Astrocyte (in vitro differentiated cells and primary cell): ENCODE measurements at regions not wholly inside any gene's neighbourhood (a gene's known extent, or its start where the extent isn't known, plus 50 kb on each side); places are given as distances from the start of the nearest gene placed in this dataset.

Experiments used
- DNase-seq: peaks from one replicate; pipeline ENCODE4 v3.0.0-alpha.2; 2010; ENCODE audit warnings: low read depth
- FAIRE-seq: peaks from 2 replicates; lab custom pipeline; 2011; peaks lifted over from hg19 to GRCh38; lab: Jason Lieb, UNC
- H2AFZ ChIP-seq: 2 replicates; pipeline ENCODE4 v1.6.0; 2012; ENCODE audit warnings: low read depth, low read length, inconsistent platforms
- H3K27ac ChIP-seq: 2 replicates; pipeline ENCODE4 v1.5.1; 2011; ENCODE audit warnings: low read depth, low read length, inconsistent platforms
- H3K27me3 ChIP-seq: 2 replicates; pipeline ENCODE4 v1.6.0; 2011; ENCODE audit warnings: low read length, inconsistent platforms; ENCODE audit not compliant: insufficient read depth
- H3K36me3 ChIP-seq: 2 replicates; pipeline ENCODE4 v1.5.1; 2011; ENCODE audit warnings: low read length, inconsistent platforms; ENCODE audit not compliant: insufficient read depth
- H3K4me1 ChIP-seq: 2 replicates; pipeline ENCODE4 v1.5.1; 2011; ENCODE audit warnings: low read length, inconsistent platforms; ENCODE audit not compliant: insufficient read depth
- H3K4me2 ChIP-seq: 2 replicates; pipeline ENCODE4 v1.6.0; 2012; ENCODE audit warnings: low read length, inconsistent platforms
- H3K4me3 ChIP-seq: 2 replicates; pipeline ENCODE4 v1.5.1; 2011; ENCODE audit warnings: low read depth, mild to moderate bottlenecking, low read length, inconsistent platforms; ENCODE audit not compliant: insufficient read depth
- H3K79me2 ChIP-seq: 2 replicates; pipeline ENCODE4 v1.6.0; 2012; ENCODE audit warnings: mild to moderate bottlenecking, low read length, inconsistent platforms; ENCODE audit not compliant: insufficient read depth
- H3K9ac ChIP-seq: 2 replicates; pipeline ENCODE4 v1.6.0; 2012; ENCODE audit warnings: mild to moderate bottlenecking, low read length, inconsistent platforms
- H3K9me3 ChIP-seq: 2 replicates; pipeline ENCODE4 v1.5.1; 2012; ENCODE audit warnings: low read depth, mild to moderate bottlenecking, low read length, inconsistent platforms; ENCODE audit not compliant: insufficient read depth
- H4K20me1 ChIP-seq: 2 replicates; pipeline ENCODE4 v1.6.0; 2012; ENCODE audit warnings: low read length, inconsistent platforms; ENCODE audit not compliant: insufficient read depth
- H3K27ac Mint-ChIP-seq: one replicate; pipeline ENCODE4 v1.8.0; 2021; ENCODE audit warnings: mild to moderate bottlenecking, mixed read lengths; ENCODE audit not compliant: unreplicated experiment
- H3K27me3 Mint-ChIP-seq: one replicate; pipeline ENCODE4 v1.8.0; 2021; ENCODE audit warnings: low read depth, mixed read lengths; ENCODE audit not compliant: unreplicated experiment
- H3K36me3 Mint-ChIP-seq: one replicate; pipeline ENCODE4 v1.8.0; 2021; ENCODE audit warnings: low read depth, mixed read lengths; ENCODE audit not compliant: unreplicated experiment
- H3K4me1 Mint-ChIP-seq: one replicate; pipeline ENCODE4 v1.8.0; 2021; ENCODE audit warnings: low read depth, mixed read lengths; ENCODE audit not compliant: unreplicated experiment
- H3K4me3 Mint-ChIP-seq: one replicate; pipeline ENCODE4 v1.8.0; 2021; ENCODE audit warnings: mild to moderate bottlenecking, moderate library complexity, mixed read lengths; ENCODE audit not compliant: unreplicated experiment
- H3K9me3 Mint-ChIP-seq: one replicate; pipeline ENCODE4 v1.8.0; 2021; ENCODE audit warnings: mild to moderate bottlenecking, mixed read lengths; ENCODE audit not compliant: unreplicated experiment
- CTCF ChIP-seq: IDR thresholded peaks from 2 replicates; pipeline ENCODE4 v1.5.1; 2011; ENCODE audit warnings: low read depth, mild to moderate bottlenecking, inconsistent platforms, low read length, moderate library complexity; ENCODE audit not compliant: insufficient read depth
- EZH2 ChIP-seq: IDR thresholded peaks from 2 replicates; pipeline ENCODE4 v1.6.1; 2012; ENCODE audit warnings: mild to moderate bottlenecking, low read length, inconsistent platforms; ENCODE audit not compliant: insufficient read depth

GRCh38 chr3:30124435-30125370, 481.7 kb upstream of the TGFBR2 start:
- no peaks in the 10 kb centered on the region for H3K36me3 ChIP-seq
- no peaks in the 10 kb centered on the region for H3K79me2 ChIP-seq
- H3K27me3 Mint-ChIP-seq: no peaks in the 10 kb centered on the region
- H4K20me1 ChIP-seq: no peaks in the 10 kb centered on the region
- H2AFZ ChIP-seq: no peak overlapping the region
- H3K4me2 ChIP-seq: no peak overlapping the region
- H3K36me3 Mint-ChIP-seq: no peaks in the 10 kb centered on the region
- H3K4me3 Mint-ChIP-seq: no peak overlapping the region
- H3K9me3 Mint-ChIP-seq: peaks cover 7% of the 10 kb centered on the region
- FAIRE-seq: peak; percentile 20
- H3K4me3 ChIP-seq: no peak overlapping the region
- H3K27ac Mint-ChIP-seq: no peak overlapping the region
- H3K27me3 ChIP-seq: no peaks in the 10 kb centered on the region
- no peaks in the 10 kb centered on the region for H3K9me3 ChIP-seq
- H3K4me1 ChIP-seq: no peaks in the 10 kb centered on the region
- peaks cover 11% of the 10 kb centered on the region for H3K4me1 Mint-ChIP-seq
- DNase-seq: peak; percentile 79
- no peak overlapping the region for H3K27ac ChIP-seq
- TF ChIP-seq EZH2: no peak
- TF ChIP-seq CTCF: no peak
- no peak overlapping the region for H3K9ac ChIP-seq

GRCh38 chr3:30129765-30130164, 476.6 kb upstream of the TGFBR2 start:
- Histone ChIP-seq H2AFZ (no peak overlapping the region), H3K79me2 (no peaks in the 10 kb centered on the region), H4K20me1 (no peaks in the 10 kb centered on the region), H3K4me3 (no peak overlapping the region), H3K27me3 (no peaks in the 10 kb centered on the region), H3K9ac (no peak overlapping the region), H3K4me1 (peaks cover 4% of the 10 kb centered on the region), H3K36me3 (no peaks in the 10 kb centered on the region), H3K9me3 (no peaks in the 10 kb centered on the region), H3K4me2 (no peak overlapping the region), H3K27ac (no peak overlapping the region)
- no peak for TF ChIP-seq EZH2
- no peak for TF ChIP-seq CTCF
- H3K27me3 Mint-ChIP-seq: no peaks in the 10 kb centered on the region
- peaks cover 2% of the 10 kb centered on the region for H3K9me3 Mint-ChIP-seq
- no peaks in the 10 kb centered on the region for H3K36me3 Mint-ChIP-seq
- no peak for DNase-seq
- FAIRE-seq: peak; percentile 56
- no peak overlapping the region for H3K27ac Mint-ChIP-seq
- H3K4me1 Mint-ChIP-seq: peaks cover 5% of the 10 kb centered on the region
- H3K4me3 Mint-ChIP-seq: no peak overlapping the region

- H2AFZ ChIP-seq: no peak overlapping the region
- no peak overlapping the region for H3K9ac ChIP-seq
- peaks cover 4% of the 10 kb centered on the region for H3K4me1 ChIP-seq
- H3K4me3 ChIP-seq: no peak overlapping the region
- no peaks in the 10 kb centered on the region for H3K79me2 ChIP-seq
- Mint-ChIP-seq H3K27ac (no peak overlapping the region), H3K4me1 (no peaks in the 10 kb centered on the region), H3K36me3 (no peaks in the 10 kb centered on the region), H3K27me3 (no peaks in the 10 kb centered on the region), H3K9me3 (peaks cover 2% of the 10 kb centered on the region), H3K4me3 (no peak overlapping the region)
- no peaks in the 10 kb centered on the region for H4K20me1 ChIP-seq
- no peaks in the 10 kb centered on the region for H3K27me3 ChIP-seq
- no peak overlapping the region for H3K4me2 ChIP-seq
- TF ChIP-seq CTCF: no peak
- TF ChIP-seq EZH2: no peak
- peak; percentile 65 for DNase-seq
- H3K9me3 ChIP-seq: no peaks in the 10 kb centered on the region
- H3K36me3 ChIP-seq: no peaks in the 10 kb centered on the region
- no peak for FAIRE-seq
- no peak overlapping the region for H3K27ac ChIP-seq
Observed at GRCh38 chr3:30130391-30130790, 476.0 kb upstream of the TGFBR2 start.
